HEK293T (cell line): ENCODE measurements at regions not wholly inside any gene's neighbourhood (a gene's known extent, or its start where the extent isn't known, plus 50 kb on each side); places are given as distances from the start of the nearest gene placed in this dataset.

Experiments
- ARNT ChIP-seq: fragments of 450-650 bp; IDR thresholded peaks from 2 replicates; pipeline ENCODE4 v1.6.1; 2017; ENCODE audit warnings: mild to moderate bottlenecking
- BHLHE40 ChIP-seq: fragments of 450-650 bp; IDR thresholded peaks from 2 replicates; pipeline ENCODE4 v1.6.1; 2016; ENCODE audit warnings: mild to moderate bottlenecking, moderate library complexity, borderline replicate concordance
- CTBP1 ChIP-seq: fragments of 450-650 bp; IDR thresholded peaks from 2 replicates; pipeline ENCODE4 v1.6.1; 2016; ENCODE audit warnings: borderline replicate concordance
- ELF4 ChIP-seq: fragments of 450-650 bp; IDR thresholded peaks from 2 replicates; pipeline ENCODE4 v1.6.1; 2017; ENCODE audit warnings: antibody characterized with exemption
- FOXA1 ChIP-seq: fragments of 450-650 bp; IDR thresholded peaks from 2 replicates; pipeline ENCODE4 v1.6.1; 2016; ENCODE audit warnings: mild to moderate bottlenecking
- FOXK2 ChIP-seq: fragments of 450-650 bp; IDR thresholded peaks from 2 replicates; pipeline ENCODE4 v1.6.1; 2016; ENCODE audit warnings: mild to moderate bottlenecking
- FOXM1 ChIP-seq: fragments of 450-650 bp; IDR thresholded peaks from 2 replicates; pipeline ENCODE4 v1.6.1; 2017; ENCODE audit warnings: mild to moderate bottlenecking, borderline replicate concordance
- HDGF ChIP-seq: fragments of 450-650 bp; IDR thresholded peaks from 2 replicates; pipeline ENCODE4 v1.6.1; 2017; ENCODE audit warnings: antibody characterized with exemption, borderline replicate concordance
- L3MBTL2 ChIP-seq: fragments of 450-650 bp; conservative IDR thresholded peaks from 2 replicates; pipeline ENCODE4 v1.6.1; 2016; ENCODE audit warnings: mild to moderate bottlenecking
- LEF1 ChIP-seq: fragments of 450-650 bp; IDR thresholded peaks from 2 replicates; pipeline ENCODE4 v1.6.1; 2017; ENCODE audit warnings: mild to moderate bottlenecking, borderline replicate concordance
- SP1 ChIP-seq: fragments of 450-650 bp; IDR thresholded peaks from 2 replicates; pipeline ENCODE4 v1.6.1; 2017
- SUZ12 ChIP-seq: fragments of 450-650 bp; IDR thresholded peaks from 2 replicates; pipeline ENCODE4 v1.6.1; 2016; ENCODE audit warnings: mild to moderate bottlenecking
- TARDBP ChIP-seq: fragments of 450-650 bp; IDR thresholded peaks from 2 replicates; pipeline ENCODE4 v1.6.1; 2016
- TF ChIP-seq, protein P1 (sequence below): fragments of 450-650 bp; IDR thresholded peaks from 2 replicates; pipeline ENCODE4 v1.6.1; 2016

GRCh38 chr4:155106629-155107028, 101.8 kb upstream of the NPY2R start:
- TF ChIP-seq FOXM1 (no peak), TARDBP (no peak), ARNT (no peak), BHLHE40 (no peak), FOXA1 (no peak), CTBP1 (no peak), SUZ12 (no peak), L3MBTL2 (no peak), LEF1 (no peak), HDGF (no peak), SP1 (no peak), ELF4 (no peak), FOXK2 (no peak)
- TF ChIP-seq, protein P1, sequence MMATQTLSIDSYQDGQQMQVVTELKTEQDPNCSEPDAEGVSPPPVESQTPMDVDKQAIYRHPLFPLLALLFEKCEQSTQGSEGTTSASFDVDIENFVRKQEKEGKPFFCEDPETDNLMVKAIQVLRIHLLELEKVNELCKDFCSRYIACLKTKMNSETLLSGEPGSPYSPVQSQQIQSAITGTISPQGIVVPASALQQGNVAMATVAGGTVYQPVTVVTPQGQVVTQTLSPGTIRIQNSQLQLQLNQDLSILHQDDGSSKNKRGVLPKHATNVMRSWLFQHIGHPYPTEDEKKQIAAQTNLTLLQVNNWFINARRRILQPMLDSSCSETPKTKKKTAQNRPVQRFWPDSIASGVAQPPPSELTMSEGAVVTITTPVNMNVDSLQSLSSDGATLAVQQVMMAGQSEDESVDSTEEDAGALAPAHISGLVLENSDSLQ: no peak
